IMR-90 (cell line): ENCODE measurements at regions not wholly inside any gene's neighbourhood (a gene's known extent, or its start where the extent isn't known, plus 50 kb on each side); places are given as distances from the start of the nearest gene placed in this dataset.

ENCODE experiments used
- MXI1 ChIP-seq: IDR thresholded peaks from 2 replicates; pipeline ENCODE4 v1.6.1; 2012; ENCODE audit warnings: low read depth, mild to moderate bottlenecking, low read length, moderate library complexity, borderline replicate concordance
- POLR2A ChIP-seq: IDR thresholded peaks from 2 replicates; pipeline ENCODE4 v1.6.1; 2012; ENCODE audit warnings: mild to moderate bottlenecking, low read depth, low read length

- no peak for TF ChIP-seq POLR2A
- TF ChIP-seq MXI1 = no peak
Measured at GRCh38 chr20:4632876-4633275, 53.4 kb upstream of the PRNP start.
